ENCODE measurements at regions not wholly inside any gene's neighbourhood (a gene's known extent, or its start where the extent isn't known, plus 50 kb on each side); places are given as distances from the start of the nearest gene placed in this dataset.

DNA sequence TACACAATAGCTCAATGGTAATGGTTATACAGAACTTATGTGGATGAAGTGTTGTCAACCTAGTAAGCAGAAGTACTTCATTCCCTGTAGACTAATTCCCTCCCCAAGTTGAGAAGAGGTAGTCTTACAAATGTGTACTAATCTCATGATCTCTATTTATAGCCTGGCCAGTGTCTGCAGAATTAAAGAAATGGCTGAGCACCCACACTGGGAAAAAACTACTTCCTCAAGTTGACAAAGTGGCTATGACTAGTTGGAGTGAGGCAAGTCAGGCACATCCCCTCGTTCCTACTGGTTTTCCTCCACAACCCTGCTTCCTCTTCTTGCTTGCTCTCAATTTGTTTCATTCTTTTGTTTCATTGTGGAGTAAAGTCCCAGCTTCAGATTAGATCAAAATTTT lies 566.7 kb upstream of the ZNF717 start:
- TF ChIP-seq, protein P1, sequence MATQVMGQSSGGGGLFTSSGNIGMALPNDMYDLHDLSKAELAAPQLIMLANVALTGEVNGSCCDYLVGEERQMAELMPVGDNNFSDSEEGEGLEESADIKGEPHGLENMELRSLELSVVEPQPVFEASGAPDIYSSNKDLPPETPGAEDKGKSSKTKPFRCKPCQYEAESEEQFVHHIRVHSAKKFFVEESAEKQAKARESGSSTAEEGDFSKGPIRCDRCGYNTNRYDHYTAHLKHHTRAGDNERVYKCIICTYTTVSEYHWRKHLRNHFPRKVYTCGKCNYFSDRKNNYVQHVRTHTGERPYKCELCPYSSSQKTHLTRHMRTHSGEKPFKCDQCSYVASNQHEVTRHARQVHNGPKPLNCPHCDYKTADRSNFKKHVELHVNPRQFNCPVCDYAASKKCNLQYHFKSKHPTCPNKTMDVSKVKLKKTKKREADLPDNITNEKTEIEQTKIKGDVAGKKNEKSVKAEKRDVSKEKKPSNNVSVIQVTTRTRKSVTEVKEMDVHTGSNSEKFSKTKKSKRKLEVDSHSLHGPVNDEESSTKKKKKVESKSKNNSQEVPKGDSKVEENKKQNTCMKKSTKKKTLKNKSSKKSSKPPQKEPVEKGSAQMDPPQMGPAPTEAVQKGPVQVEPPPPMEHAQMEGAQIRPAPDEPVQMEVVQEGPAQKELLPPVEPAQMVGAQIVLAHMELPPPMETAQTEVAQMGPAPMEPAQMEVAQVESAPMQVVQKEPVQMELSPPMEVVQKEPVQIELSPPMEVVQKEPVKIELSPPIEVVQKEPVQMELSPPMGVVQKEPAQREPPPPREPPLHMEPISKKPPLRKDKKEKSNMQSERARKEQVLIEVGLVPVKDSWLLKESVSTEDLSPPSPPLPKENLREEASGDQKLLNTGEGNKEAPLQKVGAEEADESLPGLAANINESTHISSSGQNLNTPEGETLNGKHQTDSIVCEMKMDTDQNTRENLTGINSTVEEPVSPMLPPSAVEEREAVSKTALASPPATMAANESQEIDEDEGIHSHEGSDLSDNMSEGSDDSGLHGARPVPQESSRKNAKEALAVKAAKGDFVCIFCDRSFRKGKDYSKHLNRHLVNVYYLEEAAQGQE (IDR thresholded peaks at IDR 0.05; ENCODE audit: insufficient read depth in 1 of 2, low read depth in 2 of 2, low read length in 2 of 2): no peak
- TF ChIP-seq TAF1 (IDR thresholded peaks at IDR 0.05; ENCODE audit: borderline replicate concordance, insufficient read depth, low read length) (no peak), POLR2AphosphoS5 (IDR thresholded peaks at IDR 0.05; ENCODE audit: low read depth, low read length) (no peak), SIN3A (IDR thresholded peaks at IDR 0.05; ENCODE audit: borderline replicate concordance, insufficient read depth, low read length) (no peak), FOXP2 (optimal IDR thresholded peaks at IDR 0.05; ENCODE audit: borderline replicate concordance, extremely low read depth, extremely low read length, insufficient read depth) (no peak)
